ENCODE measurements at regions not wholly inside any gene's neighbourhood (a gene's known extent, or its start where the extent isn't known, plus 50 kb on each side); places are given as distances from the start of the nearest gene placed in this dataset.
"Not testable (repeated sequence)": the region's sequence is repeated elsewhere in the genome, so short reads cannot be mapped to it uniquely, and the experiment has no call there.

DNA sequence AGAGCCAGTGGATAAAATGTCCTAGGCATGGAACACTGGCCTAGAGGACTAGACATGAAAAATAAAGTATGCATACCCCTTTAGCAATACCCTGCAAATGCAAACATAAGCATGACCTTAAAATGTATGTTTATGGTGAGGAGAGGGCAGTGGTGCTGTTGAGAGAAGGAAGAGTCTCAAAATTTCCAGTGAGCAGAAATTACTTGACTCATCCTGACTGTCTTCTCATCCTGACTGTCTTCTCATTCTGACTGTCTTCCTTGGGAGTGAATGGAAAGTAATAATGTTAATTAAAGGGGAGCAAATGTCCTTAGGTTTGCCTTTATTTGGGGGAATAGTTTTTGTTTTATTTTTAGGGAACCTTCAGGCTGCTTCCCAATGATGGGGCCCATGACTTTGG, 121.5 kb upstream of the GALNT15 start:
- no peak for DNase-seq (ENCODE audit: low read depth in 2 of 2)

DNA sequence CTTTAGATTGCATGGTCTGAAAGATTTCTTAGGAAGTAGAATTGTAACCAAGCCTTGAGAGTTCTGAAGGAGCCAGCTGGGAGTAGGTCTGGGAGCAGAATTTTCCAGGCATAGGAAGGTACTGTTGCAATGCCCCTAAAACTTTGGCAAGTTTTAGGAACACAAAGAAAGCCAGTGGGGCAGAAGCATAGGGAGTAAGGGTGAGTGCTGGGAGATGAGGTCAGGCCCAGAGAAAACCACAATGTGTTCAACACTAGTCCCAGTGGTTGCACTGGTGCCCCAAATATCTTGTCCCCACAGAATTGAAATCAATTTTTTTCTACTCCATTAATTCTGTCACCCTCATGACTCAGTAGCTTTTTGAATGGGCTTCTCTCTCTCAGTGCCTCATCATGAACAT, 120.7 kb upstream of the GALNT15 start:
- no peak for DNase-seq (ENCODE audit: low read depth in 2 of 2)

DNA sequence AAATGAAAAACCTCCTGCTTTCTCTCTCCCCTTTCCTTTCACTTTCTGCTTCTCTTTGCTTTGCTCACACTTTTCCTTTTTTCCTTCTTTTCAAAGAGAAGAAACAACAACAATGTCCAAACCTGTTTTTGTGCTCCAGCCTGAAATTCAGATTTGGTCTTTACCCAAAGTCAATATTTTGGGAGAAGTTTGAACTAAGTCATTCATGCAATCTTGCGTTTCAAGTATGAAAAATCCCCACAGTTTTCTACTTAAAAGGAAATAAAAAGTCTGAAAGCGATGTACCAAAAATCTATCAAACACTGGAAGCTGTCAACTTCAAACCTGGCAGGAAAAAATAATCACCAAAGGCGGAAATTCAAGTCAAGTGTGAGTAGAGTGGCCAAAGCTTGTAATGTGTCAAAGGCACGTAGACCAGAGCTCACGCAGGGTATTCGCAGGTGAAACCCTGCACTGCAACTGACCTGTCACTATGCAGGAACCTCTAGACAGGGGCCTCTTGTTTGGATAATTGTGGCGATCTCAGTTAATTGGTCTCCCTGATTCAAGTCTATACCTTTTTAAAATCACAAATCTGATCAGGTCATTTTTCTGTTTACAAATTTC, 118.8 kb upstream of the GALNT15 start:
- no peak for DNase-seq (ENCODE audit: low read depth in 2 of 2)

DNA sequence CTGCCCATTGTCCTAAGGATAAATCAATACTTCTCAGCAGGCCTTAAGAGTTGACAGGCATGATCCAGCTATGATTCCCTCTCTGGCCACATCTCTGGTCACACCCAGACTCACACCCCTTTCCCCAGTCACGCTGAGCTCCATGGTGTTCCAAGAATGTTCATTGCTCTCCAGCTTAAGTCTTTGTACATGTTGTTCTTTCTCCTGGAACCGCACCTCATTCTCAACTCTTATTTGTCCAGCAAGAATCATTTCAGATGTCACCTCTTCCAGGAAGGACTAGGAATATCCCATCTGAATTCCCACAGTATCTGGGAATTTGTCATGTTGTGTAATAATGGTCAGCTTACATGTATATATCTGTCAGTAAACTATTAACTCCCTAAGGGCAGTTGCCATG, 118.3 kb upstream of the GALNT15 start:
- no peak for DNase-seq (ENCODE audit: low read depth in 2 of 2)

DNA sequence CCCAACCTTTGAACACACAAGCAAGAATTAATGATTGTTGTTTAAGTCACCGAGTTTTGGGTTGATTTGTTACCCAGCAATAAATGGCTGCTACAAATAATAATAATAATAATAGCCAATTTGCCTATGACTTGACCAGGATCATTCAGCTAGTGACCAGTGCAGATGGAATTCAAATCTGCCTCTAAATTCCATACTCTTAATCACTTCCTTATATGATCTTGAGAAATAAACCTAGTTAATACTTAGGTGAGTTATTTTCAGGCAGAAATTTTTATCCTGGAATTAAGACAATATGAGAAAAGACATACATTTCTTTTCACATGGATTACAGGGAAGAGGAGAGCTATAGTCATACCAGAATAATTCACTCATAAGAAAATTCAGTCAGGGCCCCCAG, 116.0 kb upstream of the GALNT15 start:
- DNase-seq (ENCODE audit: low read depth in 2 of 2) = no peak

DNA sequence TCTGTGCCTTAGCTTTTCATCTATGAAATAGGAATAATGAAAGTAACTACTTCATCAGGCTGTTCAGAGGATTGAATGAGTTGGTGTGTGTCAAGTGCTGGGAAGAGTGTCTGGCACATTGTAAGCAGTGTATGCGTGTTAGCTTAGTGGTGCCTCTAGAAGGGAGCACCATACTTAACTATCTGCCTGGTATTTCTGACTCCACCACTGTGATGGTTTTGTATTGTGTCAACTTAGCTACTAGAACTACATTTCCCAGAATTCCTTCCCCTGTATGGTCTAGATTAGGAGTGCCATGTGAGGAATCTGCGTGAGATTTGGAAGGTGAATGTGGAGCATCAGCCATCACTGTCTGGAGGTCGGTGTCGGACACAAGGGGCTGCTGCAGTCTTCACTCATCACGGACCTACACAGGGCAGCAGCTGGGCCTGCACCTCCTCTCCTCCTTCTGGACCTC, 115.4 kb upstream of the GALNT15 start:
- no peak for DNase-seq (ENCODE audit: low read depth in 2 of 2)

DNA sequence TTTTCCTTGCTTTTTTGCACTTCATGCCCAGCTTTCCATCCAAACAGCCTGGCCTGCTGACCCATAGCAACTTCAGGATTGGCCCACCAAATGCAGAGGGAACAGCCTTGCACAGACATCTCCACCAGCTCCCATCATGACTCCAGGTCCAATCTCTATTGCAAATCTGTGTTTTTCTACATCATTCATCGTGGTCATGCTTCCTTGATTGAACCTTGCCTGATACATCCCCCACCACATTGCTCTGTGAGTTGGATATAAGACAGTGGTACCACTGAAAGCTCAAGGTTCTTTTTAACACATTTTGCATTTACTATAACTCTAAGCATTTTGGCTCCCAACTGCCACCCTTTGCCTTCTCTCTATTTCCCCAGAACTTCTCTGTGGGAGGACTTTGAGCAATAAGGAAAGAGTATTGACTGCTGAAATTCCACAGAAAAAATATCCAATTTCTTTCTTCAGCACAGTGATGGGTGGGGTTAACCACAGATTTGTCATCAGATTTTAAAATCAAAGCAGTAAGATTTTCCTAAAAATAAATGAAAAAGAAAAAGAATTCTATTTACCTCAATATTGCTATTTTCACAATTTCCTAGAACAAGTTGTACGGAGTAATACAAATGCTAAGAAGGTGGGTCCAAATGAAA, 114.6 kb upstream of the GALNT15 start:
- DNase-seq (ENCODE audit: low read depth in 2 of 2) = no peak

DNA sequence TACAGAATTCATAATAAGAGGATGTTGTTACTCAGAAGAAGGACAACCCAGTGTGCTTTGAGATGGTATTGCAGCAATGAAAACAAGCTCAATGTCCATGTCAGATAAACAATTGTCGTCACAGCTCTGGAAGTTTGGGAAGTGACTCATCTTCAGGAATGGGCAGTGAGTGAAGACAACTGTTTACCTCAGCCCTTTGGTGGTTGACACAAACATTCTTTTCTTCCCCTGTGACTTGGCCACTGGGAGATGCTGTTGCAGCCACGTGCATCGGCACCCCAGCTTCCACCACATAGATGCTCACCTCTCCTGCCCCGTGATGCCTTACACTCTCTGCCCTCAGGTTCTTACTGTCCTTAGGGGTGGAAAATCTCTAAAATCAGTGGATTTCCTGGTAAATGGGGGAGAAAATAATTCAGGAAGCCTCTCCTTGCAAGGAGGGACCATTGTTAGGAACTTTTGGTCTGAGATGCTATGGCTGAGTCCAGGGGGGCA, 114.1 kb upstream of the GALNT15 start:
- DNase-seq (ENCODE audit: low read depth in 2 of 2) = no peak

DNA sequence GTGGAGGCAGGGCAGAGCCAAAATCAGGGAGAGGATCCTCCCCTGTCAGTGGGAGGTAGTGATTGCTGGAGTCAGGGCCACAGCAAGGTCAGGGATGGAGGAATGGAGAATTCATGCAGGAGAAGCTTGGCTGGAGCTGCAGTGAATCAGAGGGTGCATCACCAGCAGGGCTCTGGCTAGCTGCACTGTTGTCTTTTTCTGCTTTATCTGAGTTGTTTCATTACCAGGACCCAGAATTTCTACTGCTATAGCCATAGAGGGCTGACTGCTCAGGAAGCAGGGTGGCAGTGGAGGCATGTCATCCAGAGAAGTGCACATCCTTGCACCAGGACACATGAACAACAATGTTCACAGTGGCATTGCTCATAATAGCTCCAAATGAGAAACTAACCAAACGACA, 113.5 kb upstream of the GALNT15 start:
- DNase-seq (ENCODE audit: low read depth in 2 of 2) = no peak

DNA sequence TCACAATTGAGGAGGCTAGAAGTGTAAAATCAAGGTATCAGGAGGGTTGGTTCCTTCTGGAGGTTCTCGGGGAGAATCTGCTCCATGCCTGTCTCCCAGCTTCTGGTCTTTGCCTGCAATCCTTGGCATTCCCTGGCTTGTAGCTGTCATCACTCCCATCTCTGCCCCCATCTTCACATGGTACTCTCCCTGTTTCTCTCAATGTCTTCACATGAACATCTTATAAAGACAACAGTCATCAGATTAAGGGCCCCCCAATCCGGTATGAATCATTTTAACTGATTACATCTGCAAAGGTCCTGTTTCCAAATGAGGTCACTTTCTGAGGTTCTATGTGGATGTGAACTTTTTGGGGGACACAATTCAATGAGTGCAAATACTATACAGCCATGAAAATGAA, 113.0 kb upstream of the GALNT15 start:
- DNase-seq (ENCODE audit: low read depth in 2 of 2) = no peak

DNA sequence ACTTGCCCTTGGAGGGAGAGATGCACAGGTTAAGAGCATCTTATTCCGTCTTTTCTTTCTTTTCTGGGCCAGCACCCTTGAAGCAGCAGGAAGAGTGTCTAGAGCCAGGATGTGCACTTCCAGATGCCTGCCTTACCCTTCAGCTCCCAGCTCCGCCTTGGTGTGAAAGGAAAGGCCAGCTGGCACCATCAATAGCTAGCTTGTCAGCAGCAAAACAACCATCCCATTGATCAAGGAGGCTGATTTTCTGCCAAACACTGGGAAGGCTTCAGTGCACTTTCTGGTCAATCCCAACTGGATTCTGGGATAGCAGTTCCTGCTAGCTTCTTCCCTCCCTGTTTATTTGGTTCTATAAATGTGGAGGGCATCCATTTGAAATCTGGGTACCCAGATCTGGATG, 110.9 kb upstream of the GALNT15 start:
- DNase-seq (ENCODE audit: low read depth in 2 of 2) = no peak

DNA sequence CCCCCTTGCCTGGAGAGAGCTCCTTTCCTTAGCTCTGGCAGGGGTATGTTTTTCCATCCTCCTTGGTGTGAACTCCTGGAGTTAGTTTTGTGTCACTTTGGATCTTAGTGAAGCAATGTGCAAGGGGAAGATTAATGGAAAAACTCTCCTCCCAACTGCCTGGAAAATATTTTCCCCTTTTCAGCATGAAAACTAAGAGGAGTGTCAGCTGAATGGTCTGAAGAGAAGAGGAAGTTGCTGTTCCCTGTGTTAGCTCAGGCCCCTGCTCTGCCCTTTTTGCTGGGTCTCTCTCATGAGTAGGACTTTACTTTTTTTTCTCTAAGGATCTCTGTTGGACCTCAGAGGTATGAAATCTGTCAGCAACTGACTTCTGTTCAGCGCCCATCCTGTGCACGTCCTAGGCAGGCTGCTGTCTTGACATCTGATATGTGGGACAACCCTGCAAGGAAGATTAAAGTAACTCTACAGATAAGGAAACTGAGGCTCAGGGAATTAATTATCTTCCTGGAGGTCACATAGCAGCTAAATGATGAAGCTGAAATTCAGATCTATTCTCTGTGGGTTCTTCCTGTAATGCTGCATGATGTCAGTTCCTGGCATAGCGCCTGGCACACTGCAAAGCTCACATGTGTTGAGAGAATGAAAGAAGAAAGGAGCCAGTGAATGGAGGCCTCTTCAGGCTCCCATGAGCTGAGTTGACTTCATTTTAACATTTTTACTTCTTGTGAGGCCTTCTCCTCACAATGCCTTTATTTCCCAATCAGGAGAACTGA, 109.7 kb upstream of the GALNT15 start:
- DNase-seq (ENCODE audit: low read depth in 2 of 2) = no peak

DNA sequence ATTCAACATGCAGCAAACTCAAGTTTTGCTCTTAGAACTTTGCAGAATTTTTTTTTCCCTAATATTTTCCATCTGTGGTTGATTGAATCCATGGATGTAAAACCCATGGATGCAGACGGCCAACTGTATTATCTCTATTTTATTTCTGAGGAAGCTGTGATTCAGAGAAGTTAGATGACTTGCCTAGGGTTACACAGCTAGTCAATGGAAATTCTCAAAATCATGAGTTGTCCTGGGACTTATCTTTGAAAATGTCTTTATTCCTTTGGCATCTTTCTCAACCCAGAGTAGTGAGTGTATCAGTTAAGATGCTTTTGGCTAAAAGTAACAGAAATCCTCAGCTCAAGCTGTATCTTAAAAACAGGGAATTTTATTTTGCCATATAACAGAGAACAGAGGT, 107.9 kb upstream of the GALNT15 start:
- no peak for DNase-seq (ENCODE audit: low read depth in 2 of 2)

DNA sequence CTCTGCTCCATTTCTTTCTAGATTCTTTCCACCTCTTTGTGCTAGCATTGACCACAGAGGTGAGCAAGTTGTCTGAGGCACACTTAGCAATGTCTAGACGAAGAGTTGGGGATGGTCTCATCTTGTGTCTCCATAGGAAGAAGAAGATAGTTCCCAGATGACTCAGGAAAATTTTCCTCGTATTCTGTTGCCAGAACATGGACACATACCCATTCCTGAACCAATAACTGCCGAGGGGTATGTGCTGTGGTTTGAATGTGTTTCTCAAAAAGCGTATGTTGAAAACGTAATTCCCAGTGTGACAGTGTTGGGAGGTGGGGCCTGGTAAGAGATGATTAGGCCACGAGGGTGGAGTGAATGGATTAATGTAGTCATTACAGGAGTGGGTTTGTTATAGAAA, 107.5 kb upstream of the GALNT15 start:
- DNase-seq (ENCODE audit: low read depth in 2 of 2) = no peak

DNA sequence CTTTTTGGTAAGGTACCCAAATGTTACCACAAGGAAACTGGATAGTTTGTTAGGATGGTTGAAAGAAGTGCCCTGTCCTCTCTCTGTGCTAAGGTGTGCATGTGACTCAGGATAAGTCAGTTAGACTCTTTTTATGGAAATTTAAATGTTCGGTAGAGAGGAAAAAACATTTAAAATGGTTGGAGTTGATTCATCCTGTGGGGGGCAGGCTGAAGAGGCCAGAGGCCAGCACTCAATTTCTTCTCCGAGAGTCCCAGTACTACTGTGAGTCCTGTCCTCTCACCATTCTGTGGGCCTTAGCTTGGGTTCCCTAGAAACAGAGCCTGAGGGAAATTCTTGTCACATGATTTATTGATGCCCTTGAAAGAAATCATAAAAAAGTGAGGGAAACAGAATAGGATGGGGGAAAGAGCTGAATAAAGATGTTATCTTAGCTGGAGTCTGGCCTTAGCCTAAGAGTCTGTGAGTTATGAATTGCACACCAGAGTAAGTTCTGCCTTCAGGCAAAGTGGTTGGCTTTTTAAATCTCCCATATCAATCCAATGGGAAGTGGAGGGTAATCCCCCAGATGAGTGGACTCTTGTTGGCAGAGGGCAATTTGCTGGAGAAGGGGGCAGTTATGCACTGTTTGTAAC, 106.5 kb upstream of the GALNT15 start:
- DNase-seq (ENCODE audit: low read depth in 2 of 2) = no peak

DNA sequence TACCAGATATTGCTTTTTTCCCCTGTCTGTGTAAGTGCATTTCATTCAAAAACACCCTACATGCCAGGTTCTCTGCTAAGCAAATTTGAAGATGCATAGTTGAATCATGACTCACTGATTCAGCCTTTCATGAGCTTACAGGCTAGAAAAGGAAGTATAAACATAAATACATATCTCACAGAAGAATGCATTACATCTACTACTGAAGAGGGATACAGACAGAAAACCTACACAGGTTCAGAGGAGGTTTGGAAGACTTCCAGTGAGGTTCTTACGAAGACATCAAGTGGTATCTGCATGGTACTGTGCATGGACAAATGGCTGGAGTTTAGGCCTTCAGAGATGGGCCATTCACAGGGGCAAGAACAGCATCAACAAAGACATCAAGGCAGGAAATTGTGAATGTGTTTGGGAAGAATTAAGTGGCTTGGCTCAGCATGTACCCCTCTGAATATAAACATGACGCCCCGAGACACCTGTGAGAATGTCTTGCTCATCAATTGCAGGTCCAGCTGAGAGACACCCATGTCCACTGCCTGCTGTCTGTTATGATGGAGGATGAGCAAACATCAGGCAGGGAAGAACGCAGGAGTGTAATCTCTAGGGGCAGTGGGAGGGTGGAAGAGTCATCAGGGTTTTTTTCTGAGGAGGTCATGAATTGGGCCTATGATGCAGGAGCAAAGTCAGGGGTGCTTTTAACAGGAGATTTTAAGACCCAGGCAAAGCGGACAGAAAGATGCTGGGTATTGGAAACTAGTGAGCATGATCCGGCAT, 105.1 kb upstream of the GALNT15 start:
- no peak for DNase-seq (ENCODE audit: low read depth in 2 of 2)

DNA sequence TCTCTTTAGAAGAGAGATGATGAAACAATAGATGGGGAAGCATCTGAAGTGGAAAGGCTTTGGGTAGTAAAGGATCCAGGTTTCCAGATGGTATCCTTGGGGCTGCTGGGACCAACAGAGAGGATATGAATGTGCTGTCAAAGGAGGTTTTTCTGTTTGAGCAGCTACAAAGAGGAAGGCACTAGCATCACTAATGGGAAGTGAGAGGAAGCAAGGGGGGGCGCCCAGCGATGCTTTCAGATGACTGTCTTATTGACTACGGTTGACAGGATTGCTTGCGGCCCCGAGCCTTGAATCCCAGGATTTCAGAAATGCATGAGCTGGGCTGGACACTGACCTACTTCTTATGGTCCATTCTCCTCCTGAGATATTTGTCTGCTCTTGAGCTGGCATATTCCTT, 103.8 kb upstream of the GALNT15 start:
- DNase-seq (ENCODE audit: low read depth in 2 of 2) = no peak

DNA sequence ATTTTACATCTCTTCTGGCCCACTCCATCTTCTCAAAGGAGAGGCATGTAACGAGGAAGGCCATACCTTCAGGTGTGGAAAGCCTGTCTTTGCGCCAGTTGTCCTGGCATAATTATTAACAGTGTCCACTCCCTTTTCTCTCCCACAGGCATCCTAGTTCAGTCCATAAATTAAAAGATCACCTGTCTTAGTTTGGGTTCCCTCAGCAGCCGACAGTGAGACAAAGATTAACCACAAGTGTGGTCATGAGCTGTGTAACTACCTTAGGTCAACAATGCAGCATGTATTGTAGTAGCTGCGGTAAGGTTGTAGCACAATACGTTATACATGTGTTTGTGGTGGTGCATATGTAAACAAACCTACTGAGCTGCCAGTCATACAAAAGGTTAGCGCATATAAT, 103.3 kb upstream of the GALNT15 start:
- no peak for DNase-seq (ENCODE audit: low read depth in 2 of 2)

DNA sequence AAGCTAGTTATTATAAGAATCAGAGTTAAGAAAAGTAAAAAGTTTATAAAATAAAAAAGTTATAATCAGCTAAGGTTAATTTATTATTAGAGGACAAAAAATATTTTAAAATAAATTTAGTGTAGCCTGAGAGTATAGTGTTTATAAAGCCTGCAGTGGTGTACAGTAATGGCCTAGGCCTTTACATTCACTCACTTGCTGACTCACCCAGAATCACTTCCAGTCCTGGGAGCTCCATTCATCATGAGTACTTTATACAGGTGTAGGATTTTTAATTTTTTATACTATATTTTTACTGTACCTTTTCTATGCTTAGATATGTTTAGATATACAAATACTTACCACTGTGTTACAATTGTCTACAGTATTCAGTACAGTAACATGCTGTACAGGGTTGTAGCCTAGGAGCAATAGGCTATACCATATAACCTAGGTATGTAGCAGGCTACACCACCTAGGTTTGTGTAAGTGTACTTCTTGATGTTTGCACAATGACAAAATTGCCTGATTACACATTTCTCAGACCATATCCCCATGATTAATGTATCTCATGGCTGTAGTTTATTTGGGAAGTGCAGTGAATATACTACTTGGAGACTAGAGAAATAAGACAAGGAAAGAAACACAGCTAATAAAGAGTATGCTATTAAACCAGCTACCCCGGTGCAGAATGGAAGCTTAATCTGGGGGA, 101.9 kb upstream of the GALNT15 start:
- DNase-seq (ENCODE audit: low read depth in 2 of 2) = no peak

DNA sequence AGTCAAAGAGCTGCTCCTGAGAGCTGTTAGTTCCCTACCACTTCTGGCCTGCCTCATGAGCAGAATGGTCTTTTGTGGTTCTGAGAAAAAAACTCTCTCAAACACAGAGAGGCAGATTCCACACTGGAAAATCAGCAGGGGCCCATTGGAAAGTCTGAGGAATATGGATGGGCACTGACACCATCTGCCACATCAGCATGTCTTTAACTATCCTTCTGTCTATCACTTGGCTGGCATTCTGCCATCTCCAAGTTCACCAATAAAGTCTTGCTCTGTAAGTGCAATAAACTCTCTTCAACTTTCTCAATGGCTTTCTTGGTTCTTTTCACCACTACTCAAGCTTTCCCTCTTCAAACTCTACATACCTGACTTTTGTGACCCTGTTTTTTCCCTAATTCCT, 101.3 kb upstream of the GALNT15 start:
- no peak for DNase-seq (ENCODE audit: low read depth in 2 of 2)

DNA sequence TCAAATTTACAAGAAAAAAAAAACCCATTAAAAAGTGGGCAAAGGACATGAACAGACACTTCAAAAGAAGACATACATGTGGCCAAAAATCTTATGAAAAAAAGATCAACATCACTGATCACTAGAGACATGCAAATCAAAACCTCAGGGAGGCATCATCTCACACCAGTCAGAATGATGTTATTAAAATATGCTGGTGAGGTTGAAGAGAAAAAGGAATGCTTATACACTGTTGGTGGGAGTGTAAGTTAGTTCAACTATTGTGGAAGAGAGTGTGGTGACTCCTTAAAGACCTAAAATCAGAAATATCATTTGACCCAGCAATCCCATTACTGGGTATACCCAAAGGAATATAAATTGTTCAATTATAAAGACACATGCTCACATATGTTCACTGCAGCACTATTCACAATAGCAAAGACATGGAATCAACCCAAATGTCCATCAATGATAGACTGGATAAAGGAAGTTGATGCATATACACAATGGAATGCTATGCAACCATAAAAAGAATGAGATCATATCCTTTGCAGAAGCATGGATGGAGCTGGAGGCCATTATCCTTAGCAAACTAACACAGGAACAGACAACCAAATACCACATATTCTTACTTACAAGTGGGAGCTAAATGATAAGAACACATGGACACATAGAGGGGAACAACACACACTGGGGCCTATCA, 100.3 kb upstream of the GALNT15 start:
- DNase-seq (ENCODE audit: low read depth in 2 of 2) = not testable (repeated sequence)

All from stimulated activated CD8-positive, alpha-beta memory T cell treated with anti-CD3 and anti-CD28 coated beads, Interleukin-15, amount 100 ng/mL, for 4 hours (primary cell).